H1 (cell line): ENCODE measurements at regions not wholly inside any gene's neighbourhood (a gene's known extent, or its start where the extent isn't known, plus 50 kb on each side); places are given as distances from the start of the nearest gene placed in this dataset.

ENCODE experiments used
- CTCF ChIA-PET: fragments of 300-600 bp; sonication (Branson Sonifier 250); formaldehyde crosslinking; loops from one replicate; lab custom pipeline; 2021; ENCODE audit not compliant: partially characterized antibody; lab: Charles Lee
- POLR2A ChIA-PET: fragments of 300-600 bp; sonication (Branson Sonifier 250); formaldehyde crosslinking; loops from one replicate; lab custom pipeline; 2021; ENCODE audit warnings: inconsistent platforms; ENCODE audit not compliant: partially characterized antibody; lab: Charles Lee
- DNase-seq, 2 experiments: peaks; one replicate each; pipeline versions ENCODE4 v3.0.0 to v3.0.0-alpha.2; 2010 to 2022; ENCODE audit warnings: low spot score in 2 of 2, low read depth in 1 of 2, mixed read lengths in 1 of 2
- FAIRE-seq: peaks from 2 replicates; lab custom pipeline; 2011; peaks lifted over from hg19 to GRCh38; lab: Jason Lieb, UNC
- H2AFZ ChIP-seq: 2 replicates; pipeline ENCODE4 v1.8.1; 2012; ENCODE audit warnings: low read length, inconsistent platforms
- H2AK5ac ChIP-seq: 2 replicates; pipeline ENCODE4 v1.6.1; 2013; ENCODE audit warnings: low read depth, low read length
- H2BK120ac ChIP-seq: replicated peaks from 2 replicates; pipeline ENCODE3; 2013; ENCODE audit warnings: low read depth, low read length, inconsistent platforms
- H2BK12ac ChIP-seq: 2 replicates; pipeline ENCODE4 v1.6.1; 2013; ENCODE audit warnings: low read depth, low read length
- H2BK15ac ChIP-seq: 2 replicates; pipeline ENCODE4 v1.6.1; 2013; ENCODE audit warnings: low read length
- H2BK20ac ChIP-seq: 2 replicates; pipeline ENCODE4 v1.6.1; 2013; ENCODE audit warnings: low read length
- H2BK5ac ChIP-seq: 2 replicates; pipeline ENCODE4 v1.6.1; 2013; ENCODE audit warnings: low read depth, low read length
- H3K14ac ChIP-seq: 2 replicates; pipeline ENCODE4 v1.6.1; 2013; ENCODE audit warnings: inconsistent platforms; ENCODE audit not compliant: insufficient read length
- H3K18ac ChIP-seq: 2 replicates; pipeline ENCODE4 v1.6.1; 2013; ENCODE audit warnings: low read length; ENCODE audit errors: extremely low read depth
- H3K23ac ChIP-seq: 2 replicates; pipeline ENCODE4 v1.6.1; 2013; ENCODE audit warnings: inconsistent platforms; ENCODE audit not compliant: insufficient read length
- H3K23me2 ChIP-seq: 2 replicates; pipeline ENCODE4 v1.6.1; 2013; ENCODE audit warnings: low read depth, low read length
- H3K27ac ChIP-seq: 2 replicates; pipeline ENCODE4 v1.6.1; 2011; ENCODE audit warnings: low read depth, low read length, inconsistent platforms
- H3K27me3 ChIP-seq, 4 experiments: replicated peaks in 1 of 4; 1 replicate in 1 of 4; 2 replicates in 3 of 4; pipeline versions ENCODE4 v1.6.1 to v1.8.1; 2011 to 2013; ENCODE audit warnings: low read length in 3 of 4, mild to moderate bottlenecking in 3 of 4, inconsistent platforms in 2 of 4, mixed read lengths in 2 of 4, moderate library complexity in 1 of 4; ENCODE audit not compliant: control insufficient read depth in 3 of 4, insufficient read depth in 3 of 4; ENCODE audit errors: extremely low read depth in 1 of 4
- H3K36me3 ChIP-seq, 4 experiments: 2 replicates each; pipeline versions ENCODE4 v1.6.1 to v1.8.1; 2011 to 2013; ENCODE audit warnings: mild to moderate bottlenecking in 4 of 4, low read length in 3 of 4, moderate library complexity in 2 of 4, control low read depth in 1 of 4, inconsistent platforms in 1 of 4; ENCODE audit not compliant: insufficient read depth in 4 of 4, control insufficient read depth in 2 of 4
- H3K4ac ChIP-seq: replicated peaks from 2 replicates; pipeline ENCODE3; 2013; ENCODE audit warnings: low read length, low read depth, mixed read lengths, inconsistent platforms; ENCODE audit not compliant: insufficient read length
- H3K4me1 ChIP-seq, 4 experiments: replicated peaks in 1 of 4; 1 replicate in 1 of 4; 2 replicates in 3 of 4; pipeline versions ENCODE4 v1.6.1 to v1.8.1; 2011 to 2013; ENCODE audit warnings: low read length in 3 of 4, inconsistent platforms in 2 of 4, mixed read lengths in 1 of 4; ENCODE audit not compliant: insufficient read depth in 4 of 4, control insufficient read depth in 3 of 4
- H3K4me2 ChIP-seq, 2 experiments: 2 replicates each; pipeline versions ENCODE4 v1.6.1 to v1.8.1; 2011 to 2013; ENCODE audit warnings: low read depth in 2 of 2, low read length in 2 of 2, control low read depth in 1 of 2, inconsistent platforms in 1 of 2, mild to moderate bottlenecking in 1 of 2; ENCODE audit not compliant: insufficient read depth in 1 of 2
- H3K4me3 ChIP-seq, 4 experiments: fragments of 200-600, 300-600 bp in 1 of 4; sonication (generic), shearing (Covaris generic), sonication (Bioruptor Twin) in 1 of 4; 2 replicates each; pipeline versions ENCODE4 v1.5.1 to v1.8.1; 2011 to 2016; ENCODE audit warnings: low read length in 4 of 4, low read depth in 3 of 4, control low read depth in 2 of 4, inconsistent platforms in 2 of 4, mild to moderate bottlenecking in 2 of 4, mixed read lengths in 1 of 4, moderate library complexity in 1 of 4; ENCODE audit not compliant: insufficient read depth in 2 of 4; ENCODE audit errors: extremely low read depth in 1 of 4
- H3K56ac ChIP-seq: replicated peaks from 2 replicates; pipeline ENCODE3; 2013; ENCODE audit warnings: low read depth, mild to moderate bottlenecking, mixed read lengths, low read length, inconsistent platforms; ENCODE audit not compliant: insufficient read length
- H3K79me1 ChIP-seq: 2 replicates; pipeline ENCODE4 v1.6.1; 2013; ENCODE audit warnings: low read depth, low read length, control low read depth
- H3K79me2 ChIP-seq, 2 experiments: 2 replicates each; pipeline versions ENCODE4 v1.6.1 to v1.8.1; 2012 to 2013; ENCODE audit warnings: low read length in 2 of 2, mild to moderate bottlenecking in 2 of 2, inconsistent platforms in 1 of 2; ENCODE audit not compliant: insufficient read depth in 2 of 2, control insufficient read depth in 1 of 2
- H3K9ac ChIP-seq, 4 experiments: replicated peaks in 1 of 4; 1 replicate in 1 of 4; 2 replicates in 3 of 4; pipeline versions ENCODE4 v1.6.1 to v1.8.1; 2011 to 2013; ENCODE audit warnings: low read depth in 3 of 4, low read length in 3 of 4, control low read depth in 2 of 4, mild to moderate bottlenecking in 2 of 4, moderate library complexity in 2 of 4, inconsistent platforms in 1 of 4; ENCODE audit errors: extremely low read depth in 1 of 4
- H3K9me3 ChIP-seq, 2 experiments: 2 replicates each; pipeline versions ENCODE4 v1.6.1 to v1.8.1; 2012 to 2013; ENCODE audit warnings: mild to moderate bottlenecking in 2 of 2, moderate library complexity in 2 of 2, control low read depth in 1 of 2, inconsistent platforms in 1 of 2, low read depth in 1 of 2, low read length in 1 of 2, mixed read lengths in 1 of 2; ENCODE audit not compliant: insufficient read depth in 2 of 2
- H4K20me1 ChIP-seq, 2 experiments: replicated peaks in 1 of 2; 2 replicates each; pipeline versions ENCODE3 to v1.8.1; 2011 to 2013; ENCODE audit warnings: inconsistent platforms in 2 of 2, low read length in 2 of 2, mild to moderate bottlenecking in 1 of 2; ENCODE audit not compliant: insufficient read depth in 2 of 2, control insufficient read depth in 1 of 2
- H4K5ac ChIP-seq: 2 replicates; pipeline ENCODE4 v1.6.1; 2013; ENCODE audit warnings: low read length, low read depth, mixed read lengths, inconsistent platforms; ENCODE audit not compliant: insufficient read length
- H4K8ac ChIP-seq: 2 replicates; pipeline ENCODE4 v1.8.0; 2013; ENCODE audit warnings: mild to moderate bottlenecking, moderate library complexity, low read length, inconsistent platforms; ENCODE audit not compliant: insufficient read depth; ENCODE audit errors: extremely low read depth
- H4K91ac ChIP-seq: replicated peaks from 2 replicates; pipeline ENCODE3; 2013; ENCODE audit warnings: low read length, mixed read lengths, inconsistent platforms; ENCODE audit not compliant: insufficient read length
- ASH2L ChIP-seq: fragments of 200-600, 300-600 bp; sonication (generic); IDR thresholded peaks from one replicate; pipeline ENCODE4 v1.7.1; 2017; ENCODE audit warnings: low read length
- ATF2 ChIP-seq: IDR thresholded peaks from 2 replicates; pipeline ENCODE4 v1.6.1; 2012; ENCODE audit warnings: low read length, inconsistent platforms
- ATF3 ChIP-seq: IDR thresholded peaks from 2 replicates; pipeline ENCODE4 v1.6.1; 2011; ENCODE audit warnings: low read depth, mild to moderate bottlenecking, low read length; ENCODE audit not compliant: insufficient read depth
- CHD1 ChIP-seq: IDR thresholded peaks from 2 replicates; pipeline ENCODE4 v1.6.1; 2012; ENCODE audit warnings: low read depth, low read length, improper control_type of control experiment
- CHD2 ChIP-seq: IDR thresholded peaks from 2 replicates; pipeline ENCODE4 v1.6.1; 2012; ENCODE audit warnings: low read length, improper control_type of control experiment
- JUND ChIP-seq: IDR thresholded peaks from 2 replicates; pipeline ENCODE4 v1.6.1; 2011; ENCODE audit warnings: mild to moderate bottlenecking, improper control_type of control experiment, low read length
- KDM1A ChIP-seq: fragments of 200-600, 300-600 bp; sonication (generic); IDR thresholded peaks from 2 replicates; pipeline ENCODE4 v1.7.1; 2016; ENCODE audit warnings: mild to moderate bottlenecking, low read length, borderline replicate concordance
- MAFK ChIP-seq: IDR thresholded peaks from 2 replicates; pipeline ENCODE4 v1.6.1; 2012; ENCODE audit warnings: low read depth, mild to moderate bottlenecking, improper control_type of control experiment, low read length
- POLR2A ChIP-seq, 2 experiments: IDR thresholded peaks; 1 replicate in 1 of 2; 2 replicates in 1 of 2; pipeline ENCODE4 v1.6.1; 2011; ENCODE audit warnings: low read depth in 2 of 2, low read length in 2 of 2, mild to moderate bottlenecking in 2 of 2; ENCODE audit errors: control extremely low read depth in 1 of 2
- RBBP5 ChIP-seq: IDR thresholded peaks from 2 replicates; pipeline ENCODE4 v1.7.1; 2012; ENCODE audit warnings: low read depth, mild to moderate bottlenecking, inconsistent platforms, low read length, moderate library complexity, borderline replicate concordance
- SAP30 ChIP-seq: fragments of 300-600 bp; sonication (generic); IDR thresholded peaks from 2 replicates; pipeline ENCODE4 v1.7.1; 2012; ENCODE audit warnings: low read length, moderate library complexity, mild to moderate bottlenecking, inconsistent platforms; ENCODE audit not compliant: insufficient read depth, insufficient replicate concordance
- SIN3A ChIP-seq, 2 experiments: IDR thresholded peaks in 1 of 2; conservative IDR thresholded peaks in 1 of 2; 2 replicates each; pipeline ENCODE4 v1.6.1; 2011 to 2012; ENCODE audit warnings: low read length in 2 of 2, improper control_type of control experiment in 1 of 2, low read depth in 1 of 2, mild to moderate bottlenecking in 1 of 2
- SIX5 ChIP-seq: IDR thresholded peaks from 2 replicates; pipeline ENCODE4 v1.6.1; 2011; ENCODE audit warnings: mild to moderate bottlenecking, low read depth, low read length
- YY1 ChIP-seq: IDR thresholded peaks from 2 replicates; pipeline ENCODE4 v1.6.1; 2011; ENCODE audit warnings: low read depth, mild to moderate bottlenecking, low read length
- WGBS, 2 experiments: shearing (Covaris generic) in 1 of 2; methylation state at CpG; one replicate each; pipeline versions ENCODE4 v1.1.6 to v1.1.7; 2013 to 2015; ENCODE audit warnings: low lambda C conversion rate in 2 of 2, mixed read lengths in 2 of 2, inconsistent platforms in 1 of 2, low coverage in 1 of 2, missing lambda C conversion rate in 1 of 2; ENCODE audit not compliant: insufficient replicate concordance in 2 of 2, insufficient coverage in 1 of 2, insufficient read length in 1 of 2; ENCODE audit errors: extremely low coverage in 1 of 2, missing lambda C conversion rate in 1 of 2; 5-methylcytosine and 5-hydroxymethylcytosine counted together

- no peak overlapping the region for H2BK15ac ChIP-seq
- H2BK5ac ChIP-seq = no peak overlapping the region
- H2BK120ac ChIP-seq = no peak overlapping the region
- 95% methylated on average over 1 of the region's 1 CpG; no CpG with 5 or more reads in 1 of the 2 experiments for WGBS, 2 experiments
- H4K20me1 ChIP-seq = no peaks in the 10 kb centered on the region
- no peak overlapping the region for H3K27ac ChIP-seq
- H3K4me3 ChIP-seq = no peak overlapping the region
- H3K9ac ChIP-seq = no peak overlapping the region
- H3K18ac ChIP-seq = no peak overlapping the region
- no peak overlapping the region for H2AK5ac ChIP-seq
- no peaks in the 10 kb centered on the region for H3K36me3 ChIP-seq
- H3K56ac ChIP-seq = no peak overlapping the region
- H3K79me2 ChIP-seq = no peaks in the 10 kb centered on the region
- ChIA-PET CTCF (no interaction called here), POLR2A (no interaction called here)
- DNase-seq = no peak
- no peak overlapping the region for H4K5ac ChIP-seq
- no peak overlapping the region for H3K14ac ChIP-seq
- H4K91ac ChIP-seq = no peak overlapping the region
- no peak overlapping the region for H3K4ac ChIP-seq
- H2AFZ ChIP-seq = no peak overlapping the region
- no peak overlapping the region for H2BK20ac ChIP-seq
- H4K8ac ChIP-seq = no peak overlapping the region
- no peak overlapping the region for H3K23ac ChIP-seq
- no peak overlapping the region for H3K4me2 ChIP-seq
- FAIRE-seq = no peak
- no peaks in the 10 kb centered on the region for H3K27me3 ChIP-seq
- H3K9me3 ChIP-seq = no peaks in the 10 kb centered on the region
- no peaks in the 10 kb centered on the region for H3K4me1 ChIP-seq
- H2BK12ac ChIP-seq = no peak overlapping the region
- H3K23me2 ChIP-seq = no peaks in the 10 kb centered on the region
- H3K79me1 ChIP-seq = no peaks in the 10 kb centered on the region
- TF ChIP-seq SIN3A (conservative IDR thresholded peaks at IDR 0.05 in 1 of 2, IDR thresholded peaks at IDR 0.05 in 1 of 2; ENCODE audit: low read depth in 1 of 2, low read length in 2 of 2) = no peak
- no peak for TF ChIP-seq KDM1A
- TF ChIP-seq CHD1 = no peak
- no peak for TF ChIP-seq POLR2A (IDR thresholded peaks at IDR 0.05; ENCODE audit: control extremely low read depth in 1 of 2, low read depth in 2 of 2, low read length in 2 of 2)
- no peak for TF ChIP-seq MAFK
- no peak for TF ChIP-seq ATF2
- TF ChIP-seq ASH2L = no peak
- TF ChIP-seq YY1 = no peak
- no peak for TF ChIP-seq CHD2
- TF ChIP-seq SIX5 = no peak
- no peak for TF ChIP-seq SAP30
- TF ChIP-seq RBBP5 = no peak
- no peak for TF ChIP-seq JUND
- no peak for TF ChIP-seq ATF3
Observed at GRCh38 chr2:21428754-21429153, 305.0 kb downstream of the TDRD15 start.
